M059J (cell line): ENCODE measurements at regions not wholly inside any gene's neighbourhood (a gene's known extent, or its start where the extent isn't known, plus 50 kb on each side); places are given as distances from the start of the nearest gene placed in this dataset.
A peak's percentile ranks its signal among the peaks of the same experiment; 100 is the strongest.
"Not testable (repeated sequence)": the region's sequence is repeated elsewhere in the genome, so short reads cannot be mapped to it uniquely, and the experiment has no call there.

Experiments
- DNase-seq: peaks from one replicate; pipeline ENCODE4 v3.0.0-alpha.2; 2012; ENCODE audit warnings: low read depth

- DNase-seq, result no peak
Measured at GRCh38 chr4:58368221-58368620, 1258.0 kb upstream of the IGFBP7 start.

GRCh38 chr4:58360354-58361133, 1250.4 kb upstream of the IGFBP7 start:
- no peak for DNase-seq

GRCh38 chr4:58359590-58359989, 1249.4 kb upstream of the IGFBP7 start:
- no peak for DNase-seq

GRCh38 chr4:58357947-58358346, 1247.8 kb upstream of the IGFBP7 start:
- DNase-seq, result no peak

- DNase-seq, result no peak
Measured at GRCh38 chr4:58325070-58325469, 1214.9 kb upstream of the IGFBP7 start.

- DNase-seq, result no peak
Measured at GRCh38 chr4:58313444-58313843, 1203.3 kb upstream of the IGFBP7 start.

GRCh38 chr4:58303456-58303855, 1193.3 kb upstream of the IGFBP7 start:
- DNase-seq, result no peak

- no peak for DNase-seq
Measured at GRCh38 chr4:58301376-58301999, 1191.3 kb upstream of the IGFBP7 start.

GRCh38 chr4:58286335-58286734, 1176.2 kb upstream of the IGFBP7 start:
- DNase-seq, result no peak

GRCh38 chr4:58280928-58281327, 1170.7 kb upstream of the IGFBP7 start:
- DNase-seq, result not testable (repeated sequence)

GRCh38 chr4:58275856-58276255, 1165.7 kb upstream of the IGFBP7 start:
- no peak for DNase-seq

GRCh38 chr4:58274553-58274952, 1164.4 kb upstream of the IGFBP7 start:
- no peak for DNase-seq

- no peak for DNase-seq
Measured at GRCh38 chr4:58272311-58272710, 1162.1 kb upstream of the IGFBP7 start.

- DNase-seq, result no peak
Measured at GRCh38 chr4:58265734-58266133, 1155.5 kb upstream of the IGFBP7 start.

- no peak for DNase-seq
Measured at GRCh38 chr4:58261526-58261925, 1151.3 kb upstream of the IGFBP7 start.

- DNase-seq, result no peak
Measured at GRCh38 chr4:58254291-58254690, 1144.1 kb upstream of the IGFBP7 start.

- DNase-seq, result no peak
Measured at GRCh38 chr4:58252656-58253055, 1142.5 kb upstream of the IGFBP7 start.

- peak; percentile 0 for DNase-seq
Measured at GRCh38 chr4:58247792-58248191, 1137.6 kb upstream of the IGFBP7 start.

- DNase-seq, result no peak
Measured at GRCh38 chr4:58225460-58225859, 1115.3 kb upstream of the IGFBP7 start.

- no peak for DNase-seq
Measured at GRCh38 chr4:58219179-58219578, 1109.0 kb upstream of the IGFBP7 start.

GRCh38 chr4:58216461-58216860, 1106.3 kb upstream of the IGFBP7 start:
- no peak for DNase-seq

GRCh38 chr4:58214376-58214775, 1104.2 kb upstream of the IGFBP7 start:
- no peak for DNase-seq

GRCh38 chr4:58209551-58209950, 1099.4 kb upstream of the IGFBP7 start:
- no peak for DNase-seq

GRCh38 chr4:58209001-58209400, 1098.8 kb upstream of the IGFBP7 start:
- no peak for DNase-seq
